CD14-positive monocyte (primary cell): ENCODE measurements at regions not wholly inside any gene's neighbourhood (a gene's known extent, or its start where the extent isn't known, plus 50 kb on each side); places are given as distances from the start of the nearest gene placed in this dataset.

Experiments used
- DNase-seq, 3 donors: peaks; one replicate each; pipeline ENCODE4 v3.0.0-alpha.2; 2011 to 2022
- H2AFZ ChIP-seq: 2 replicates; pipeline ENCODE4 v1.6.0; 2012; ENCODE audit warnings: mild to moderate bottlenecking, low read depth, low read length, inconsistent platforms; ENCODE audit not compliant: insufficient read depth, poor library complexity, severe bottlenecking
- H3K27ac ChIP-seq, 2 donors: 1 replicate in 1 of 2; 2 replicates in 1 of 2; pipeline ENCODE4 v1.5.1; 2012 to 2013; ENCODE audit warnings: low read length in 2 of 2, control low read depth in 1 of 2, inconsistent platforms in 1 of 2, low read depth in 1 of 2, mild to moderate bottlenecking in 1 of 2
- H3K27me3 ChIP-seq, 2 donors: one replicate each; pipeline versions ENCODE4 v1.6.0 to v1.6.1; 2011 to 2013; ENCODE audit warnings: low read length in 2 of 2; ENCODE audit not compliant: control insufficient read depth in 2 of 2, insufficient read depth in 2 of 2
- H3K36me3 ChIP-seq, 2 donors: replicated peaks in 1 of 2; 1 replicate in 1 of 2; 2 replicates in 1 of 2; pipeline versions ENCODE4 v1.5.1 to v1.6.1; 2012 to 2013; ENCODE audit warnings: low read length in 2 of 2, control low read depth in 1 of 2, inconsistent platforms in 1 of 2, mild to moderate bottlenecking in 1 of 2; ENCODE audit not compliant: insufficient read depth in 2 of 2, control insufficient read depth in 1 of 2
- H3K4me1 ChIP-seq, 2 donors: 1 replicate in 1 of 2; 2 replicates in 1 of 2; pipeline versions ENCODE4 v1.5.1 to v1.6.1; 2012 to 2013; ENCODE audit warnings: low read length in 2 of 2, control low read depth in 1 of 2, inconsistent platforms in 1 of 2, mild to moderate bottlenecking in 1 of 2, moderate library complexity in 1 of 2; ENCODE audit not compliant: insufficient read depth in 2 of 2, control insufficient read depth in 1 of 2
- H3K4me2 ChIP-seq: replicated peaks from 2 replicates; pipeline ENCODE3; 2012; ENCODE audit warnings: low read length, moderate library complexity, mild to moderate bottlenecking; ENCODE audit not compliant: poor library complexity, severe bottlenecking; ENCODE audit errors: extremely low read depth
- H3K4me3 ChIP-seq, 3 experiments: fragments of 200-600 bp in 1 of 3; sonication (generic) in 1 of 3; replicated peaks in 1 of 3; 1 replicate in 2 of 3; 2 replicates in 1 of 3; pipeline ENCODE4 v1.5.1; 2011 to 2013; ENCODE audit warnings: low read length in 3 of 3, mild to moderate bottlenecking in 3 of 3, control low read depth in 2 of 3, low read depth in 2 of 3, inconsistent platforms in 1 of 3, moderate library complexity in 1 of 3
- H3K79me2 ChIP-seq: 2 replicates; pipeline ENCODE4 v1.6.0; 2012; ENCODE audit warnings: mild to moderate bottlenecking, control low read depth, inconsistent platforms, low read length, moderate library complexity; ENCODE audit not compliant: insufficient read depth
- H3K9ac ChIP-seq: 2 replicates; pipeline ENCODE4 v1.6.0; 2017; ENCODE audit warnings: low read length, mild to moderate bottlenecking; ENCODE audit not compliant: insufficient read depth, poor library complexity, severe bottlenecking
- H3K9me3 ChIP-seq, 2 donors: replicated peaks in 1 of 2; 1 replicate in 1 of 2; 2 replicates in 1 of 2; pipeline versions ENCODE4 v1.5.1 to v1.6.1; 2012 to 2013; ENCODE audit warnings: low read length in 2 of 2, control low read depth in 1 of 2; ENCODE audit not compliant: control insufficient read depth in 1 of 2, insufficient read depth in 1 of 2
- H4K20me1 ChIP-seq: 2 replicates; pipeline ENCODE4 v1.6.0; 2012; ENCODE audit warnings: mild to moderate bottlenecking, low read length, control low read depth, moderate library complexity; ENCODE audit not compliant: insufficient read depth
- H3K27ac Mint-ChIP-seq, 7 donors: one replicate each; pipeline ENCODE4 v1.8.0; 2020; ENCODE audit warnings: mild to moderate bottlenecking in 7 of 7, mixed read lengths in 7 of 7, moderate library complexity in 6 of 7, inconsistent platforms in 2 of 7
- H3K27me3 Mint-ChIP-seq, 3 donors: one replicate each; pipeline ENCODE4 v1.8.0; 2021 to 2022; ENCODE audit warnings: low read depth in 3 of 3, mild to moderate bottlenecking in 3 of 3, mixed read lengths in 3 of 3, moderate library complexity in 3 of 3, inconsistent platforms in 1 of 3
- H3K36me3 Mint-ChIP-seq, 2 donors: one replicate each; pipeline ENCODE4 v1.8.0; 2020; ENCODE audit warnings: mixed read lengths in 2 of 2, inconsistent platforms in 1 of 2, mild to moderate bottlenecking in 1 of 2
- H3K4me1 Mint-ChIP-seq: one replicate; pipeline ENCODE4 v1.8.0; 2020; ENCODE audit warnings: mild to moderate bottlenecking, mixed read lengths
- H3K4me3 Mint-ChIP-seq, 2 donors: one replicate each; pipeline ENCODE4 v1.8.0; 2020; ENCODE audit warnings: mild to moderate bottlenecking in 2 of 2, mixed read lengths in 2 of 2, moderate library complexity in 1 of 2
- H3K9me3 Mint-ChIP-seq, 7 donors: one replicate each; pipeline ENCODE4 v1.8.0; 2020 to 2022; ENCODE audit warnings: mixed read lengths in 7 of 7, mild to moderate bottlenecking in 6 of 7, moderate library complexity in 6 of 7, inconsistent platforms in 2 of 7
- WGBS: methylation state at CpG from one replicate; pipeline ENCODE4 v1.1.5; 2013; ENCODE audit warnings: missing lambda C conversion rate; ENCODE audit not compliant: insufficient coverage; 5-methylcytosine and 5-hydroxymethylcytosine counted together
- intact Hi-C, 2 donors: fragments of 100-400 bp; cut with micrococcal nuclease; formaldehyde crosslinking; loops; one replicate each; pipeline versions ENCODE4 v1.15.0 to v1.15.1; 2023
- TF ChIP-seq, protein P1 (sequence below): fragments of 200-600 bp; IDR thresholded peaks from one replicate; pipeline ENCODE4 v1.8.0; 2022; ENCODE audit warnings: antibody characterized with exemption, mild to moderate bottlenecking

DNA sequence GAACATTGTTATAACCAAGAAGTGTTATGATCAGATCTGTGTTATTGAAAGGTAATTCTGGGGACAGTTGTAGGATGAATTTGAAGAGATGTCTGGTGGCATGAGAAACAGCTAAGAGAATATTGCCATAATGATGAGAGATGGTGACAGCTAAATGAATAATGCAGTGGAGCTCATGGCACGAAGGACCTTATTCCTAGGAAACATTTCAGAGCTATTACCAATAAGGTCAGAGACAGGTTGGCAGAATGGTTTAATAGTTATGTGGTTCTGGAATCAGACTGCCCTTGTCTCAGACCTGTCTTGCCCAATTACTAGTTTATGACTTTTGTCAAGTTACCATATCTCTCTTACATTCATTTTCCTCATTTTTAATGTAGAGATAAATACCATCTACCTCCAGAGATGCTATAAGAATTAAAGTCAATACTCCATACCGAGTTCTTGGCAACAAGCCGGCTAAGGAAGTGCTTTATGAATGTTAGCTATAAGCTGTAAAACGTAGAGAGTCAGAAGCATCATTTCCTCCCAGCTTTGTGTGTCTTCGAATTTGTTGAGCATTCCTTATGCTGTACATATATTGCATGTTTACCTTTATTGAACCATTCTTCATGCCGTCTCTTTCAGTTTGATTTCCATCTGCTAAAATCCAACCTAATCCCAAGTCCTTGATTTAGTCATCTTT, 73.6 kb upstream of the COL5A2 start:
- no CpG with 5 or more reads among the region's 6 CpGs for WGBS
- Histone ChIP-seq H3K4me2 (no peak overlapping the region), H2AFZ (no peak overlapping the region), H3K4me3 (no peak overlapping the region), H3K36me3 (no peaks in the 10 kb centered on the region), H4K20me1 (no peaks in the 10 kb centered on the region), H3K4me1 (no peaks in the 10 kb centered on the region), H3K9ac (no peak overlapping the region), H3K27ac (no peak overlapping the region), H3K9me3 (peaks cover 0 to 2% of the 10 kb centered on the region in 2 donors), H3K27me3 (no peaks in the 10 kb centered on the region), H3K79me2 (no peaks in the 10 kb centered on the region)
- no peak for DNase-seq
- TF ChIP-seq, protein P1, sequence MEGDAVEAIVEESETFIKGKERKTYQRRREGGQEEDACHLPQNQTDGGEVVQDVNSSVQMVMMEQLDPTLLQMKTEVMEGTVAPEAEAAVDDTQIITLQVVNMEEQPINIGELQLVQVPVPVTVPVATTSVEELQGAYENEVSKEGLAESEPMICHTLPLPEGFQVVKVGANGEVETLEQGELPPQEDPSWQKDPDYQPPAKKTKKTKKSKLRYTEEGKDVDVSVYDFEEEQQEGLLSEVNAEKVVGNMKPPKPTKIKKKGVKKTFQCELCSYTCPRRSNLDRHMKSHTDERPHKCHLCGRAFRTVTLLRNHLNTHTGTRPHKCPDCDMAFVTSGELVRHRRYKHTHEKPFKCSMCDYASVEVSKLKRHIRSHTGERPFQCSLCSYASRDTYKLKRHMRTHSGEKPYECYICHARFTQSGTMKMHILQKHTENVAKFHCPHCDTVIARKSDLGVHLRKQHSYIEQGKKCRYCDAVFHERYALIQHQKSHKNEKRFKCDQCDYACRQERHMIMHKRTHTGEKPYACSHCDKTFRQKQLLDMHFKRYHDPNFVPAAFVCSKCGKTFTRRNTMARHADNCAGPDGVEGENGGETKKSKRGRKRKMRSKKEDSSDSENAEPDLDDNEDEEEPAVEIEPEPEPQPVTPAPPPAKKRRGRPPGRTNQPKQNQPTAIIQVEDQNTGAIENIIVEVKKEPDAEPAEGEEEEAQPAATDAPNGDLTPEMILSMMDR, result no peak
- Mint-ChIP-seq H3K9me3 (peaks cover 0 to 6% (median 2%) of the 10 kb centered on the region in 7 donors), H3K4me3 (no peak overlapping the region), H3K4me1 (no peaks in the 10 kb centered on the region), H3K27ac (no peak overlapping the region), H3K36me3 (no peaks in the 10 kb centered on the region), H3K27me3 (no peaks in the 10 kb centered on the region)
- intact Hi-C loops, result no loop called here

DNA sequence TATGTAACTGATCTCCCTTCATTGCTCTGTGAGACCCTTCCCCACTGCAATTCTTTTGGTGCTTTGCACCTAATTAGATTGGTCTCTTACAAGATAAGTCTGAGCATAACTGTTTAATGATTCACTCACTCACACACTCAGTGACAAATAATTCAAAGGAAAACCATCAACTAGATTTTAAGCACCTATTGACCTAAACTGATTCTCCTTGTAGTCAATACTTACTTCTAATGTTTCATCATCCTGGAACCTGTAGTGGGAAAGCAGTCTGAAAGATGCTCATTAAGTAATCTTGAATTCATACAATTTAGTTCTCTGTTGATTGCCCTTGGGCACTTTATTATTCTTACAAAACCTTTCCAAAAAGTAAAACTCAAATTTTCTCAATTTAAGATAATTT, 74.3 kb upstream of the COL5A2 start:
- H3K27ac Mint-ChIP-seq, result no peak overlapping the region
- no peak overlapping the region for H3K4me2 ChIP-seq
- TF ChIP-seq, protein P1, result no peak
- no peak overlapping the region for H2AFZ ChIP-seq
- no peaks in the 10 kb centered on the region for H4K20me1 ChIP-seq
- no peak overlapping the region for H3K4me3 ChIP-seq
- peaks cover 0 to 6% (median 2%) of the 10 kb centered on the region in 7 donors for H3K9me3 Mint-ChIP-seq
- no peaks in the 10 kb centered on the region for H3K79me2 ChIP-seq
- no peak overlapping the region for H3K9ac ChIP-seq
- intact Hi-C loops, result no loop called here
- no peaks in the 10 kb centered on the region for H3K36me3 ChIP-seq
- no peaks in the 10 kb centered on the region for H3K27me3 Mint-ChIP-seq
- H3K36me3 Mint-ChIP-seq, result no peaks in the 10 kb centered on the region
- no peak overlapping the region for H3K4me3 Mint-ChIP-seq
- no peak for DNase-seq
- H3K9me3 ChIP-seq, result peaks cover 0 to 2% of the 10 kb centered on the region in 2 donors
- H3K4me1 ChIP-seq, result no peaks in the 10 kb centered on the region
- no peak overlapping the region for H3K27ac ChIP-seq
- H3K27me3 ChIP-seq, result no peaks in the 10 kb centered on the region
- H3K4me1 Mint-ChIP-seq, result no peaks in the 10 kb centered on the region
